DND-41 (cell line): ENCODE measurements at regions not wholly inside any gene's neighbourhood (a gene's known extent, or its start where the extent isn't known, plus 50 kb on each side); places are given as distances from the start of the nearest gene placed in this dataset.

Experiments used
- ATAC-seq: fragments of 200-7000 bp; cut with Tn5 transposase; 3 replicates; pipeline ENCODE4 v1.9.1; 2021; ENCODE audit warnings: low read depth; ENCODE audit not compliant: insufficient read depth
- DNase-seq: peaks from one replicate; pipeline ENCODE4 v3.0.0-alpha.2; 2020
- H2AFZ ChIP-seq: 2 replicates; pipeline ENCODE4 v1.6.0; 2012; ENCODE audit warnings: low read depth, low read length
- H3K27ac ChIP-seq: 2 replicates; pipeline ENCODE4 v1.5.1; 2012; ENCODE audit warnings: low read length, inconsistent platforms
- H3K27me3 ChIP-seq: fragments of 200-600 bp; sonication (generic); 2 replicates; pipeline ENCODE4 v1.6.0; 2012; ENCODE audit warnings: low read length, mild to moderate bottlenecking, inconsistent platforms; ENCODE audit not compliant: insufficient read depth, poor library complexity
- H3K36me3 ChIP-seq: 2 replicates; pipeline ENCODE4 v1.5.1; 2012; ENCODE audit warnings: low read length, inconsistent platforms; ENCODE audit not compliant: insufficient read depth
- H3K4me1 ChIP-seq: 2 replicates; pipeline ENCODE4 v1.5.1; 2012; ENCODE audit warnings: mild to moderate bottlenecking, low read length; ENCODE audit not compliant: insufficient read depth
- H3K4me2 ChIP-seq: 2 replicates; pipeline ENCODE4 v1.6.0; 2012; ENCODE audit warnings: mild to moderate bottlenecking, moderate library complexity, low read length, inconsistent platforms; ENCODE audit not compliant: insufficient read depth
- H3K4me3 ChIP-seq, 2 experiments: fragments of 200-600 bp in 1 of 2; shearing (Covaris generic) in 1 of 2; 2 replicates each; pipeline ENCODE4 v1.5.1; 2012 to 2016; ENCODE audit warnings: inconsistent platforms in 2 of 2, low read length in 2 of 2, mild to moderate bottlenecking in 2 of 2, low read depth in 1 of 2, moderate library complexity in 1 of 2
- H3K79me2 ChIP-seq: 2 replicates; pipeline ENCODE4 v1.6.0; 2012; ENCODE audit warnings: low read length, inconsistent platforms; ENCODE audit not compliant: insufficient read depth
- H3K9ac ChIP-seq: 2 replicates; pipeline ENCODE4 v1.6.0; 2012; ENCODE audit warnings: low read depth, mild to moderate bottlenecking, inconsistent platforms, low read length, moderate library complexity
- H3K9me3 ChIP-seq: 2 replicates; pipeline ENCODE4 v1.5.1; 2012; ENCODE audit warnings: low read length, moderate library complexity, mild to moderate bottlenecking, inconsistent platforms; ENCODE audit not compliant: insufficient read depth, severe bottlenecking
- H4K20me1 ChIP-seq: 2 replicates; pipeline ENCODE4 v1.6.0; 2012; ENCODE audit warnings: low read length; ENCODE audit not compliant: insufficient read depth
- EZH2 ChIP-seq: IDR thresholded peaks from 3 replicates; pipeline ENCODE4 v1.6.1; 2012; ENCODE audit warnings: borderline replicate concordance, low read depth, mild to moderate bottlenecking, moderate library complexity, low read length, inconsistent platforms; ENCODE audit not compliant: severe bottlenecking
- TF ChIP-seq, protein P1 (sequence below): IDR thresholded peaks from 2 replicates; pipeline ENCODE4 v1.5.1; 2012; ENCODE audit warnings: borderline replicate concordance, low read length, moderate library complexity, mild to moderate bottlenecking; ENCODE audit not compliant: poor library complexity, severe bottlenecking; ENCODE audit errors: extremely low read depth

DNA sequence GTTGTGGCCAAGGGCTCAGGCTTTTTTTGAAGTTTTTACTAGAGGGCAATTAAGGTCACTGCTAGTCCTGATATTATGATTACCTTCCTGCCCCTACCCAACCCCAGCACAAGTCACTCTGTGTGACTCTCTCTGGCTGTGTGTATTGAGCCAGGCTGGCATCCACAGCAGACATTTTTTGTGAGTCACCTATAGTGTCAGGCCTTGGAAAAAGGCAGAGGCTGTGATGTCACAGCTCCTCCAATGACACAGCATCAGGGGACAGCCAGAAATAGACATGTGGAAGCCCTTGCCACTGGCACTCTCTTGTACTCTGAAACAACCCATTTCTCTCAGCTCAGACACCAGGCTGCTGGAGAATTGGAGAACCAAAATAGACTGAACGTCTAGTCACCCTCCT lies 145.4 kb downstream of the NMUR2 start:
- Histone ChIP-seq H3K4me3 (no peak overlapping the region), H2AFZ (no peak overlapping the region), H3K9ac (no peak overlapping the region), H3K36me3 (no peaks in the 10 kb centered on the region), H3K27ac (no peak overlapping the region), H3K9me3 (no peaks in the 10 kb centered on the region), H3K27me3 (no peaks in the 10 kb centered on the region), H3K4me1 (no peaks in the 10 kb centered on the region), H3K4me2 (no peak overlapping the region), H4K20me1 (no peaks in the 10 kb centered on the region), H3K79me2 (no peaks in the 10 kb centered on the region)
- no peak for DNase-seq
- ATAC-seq, result no peak
- no peak for TF ChIP-seq EZH2
- TF ChIP-seq, protein P1, sequence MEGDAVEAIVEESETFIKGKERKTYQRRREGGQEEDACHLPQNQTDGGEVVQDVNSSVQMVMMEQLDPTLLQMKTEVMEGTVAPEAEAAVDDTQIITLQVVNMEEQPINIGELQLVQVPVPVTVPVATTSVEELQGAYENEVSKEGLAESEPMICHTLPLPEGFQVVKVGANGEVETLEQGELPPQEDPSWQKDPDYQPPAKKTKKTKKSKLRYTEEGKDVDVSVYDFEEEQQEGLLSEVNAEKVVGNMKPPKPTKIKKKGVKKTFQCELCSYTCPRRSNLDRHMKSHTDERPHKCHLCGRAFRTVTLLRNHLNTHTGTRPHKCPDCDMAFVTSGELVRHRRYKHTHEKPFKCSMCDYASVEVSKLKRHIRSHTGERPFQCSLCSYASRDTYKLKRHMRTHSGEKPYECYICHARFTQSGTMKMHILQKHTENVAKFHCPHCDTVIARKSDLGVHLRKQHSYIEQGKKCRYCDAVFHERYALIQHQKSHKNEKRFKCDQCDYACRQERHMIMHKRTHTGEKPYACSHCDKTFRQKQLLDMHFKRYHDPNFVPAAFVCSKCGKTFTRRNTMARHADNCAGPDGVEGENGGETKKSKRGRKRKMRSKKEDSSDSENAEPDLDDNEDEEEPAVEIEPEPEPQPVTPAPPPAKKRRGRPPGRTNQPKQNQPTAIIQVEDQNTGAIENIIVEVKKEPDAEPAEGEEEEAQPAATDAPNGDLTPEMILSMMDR, result no peak

GRCh38 chr5:152256580-152256979 lies 148.5 kb downstream of the NMUR2 start:
- Histone ChIP-seq H3K79me2 (no peaks in the 10 kb centered on the region), H2AFZ (no peak overlapping the region), H3K27ac (no peak overlapping the region), H4K20me1 (no peaks in the 10 kb centered on the region), H3K27me3 (no peaks in the 10 kb centered on the region), H3K9me3 (no peaks in the 10 kb centered on the region), H3K4me3 (no peak overlapping the region), H3K36me3 (no peaks in the 10 kb centered on the region), H3K9ac (no peak overlapping the region), H3K4me1 (no peaks in the 10 kb centered on the region), H3K4me2 (no peak overlapping the region)
- DNase-seq (no peak), ATAC-seq (no peak)
- TF ChIP-seq EZH2, result no peak
- TF ChIP-seq, protein P1, result no peak

- Histone ChIP-seq H3K27ac (no peak overlapping the region), H3K4me3 (no peak overlapping the region), H3K4me2 (no peak overlapping the region), H3K27me3 (no peaks in the 10 kb centered on the region), H3K9me3 (no peaks in the 10 kb centered on the region), H3K36me3 (no peaks in the 10 kb centered on the region), H3K9ac (no peak overlapping the region), H3K79me2 (no peaks in the 10 kb centered on the region), H3K4me1 (no peaks in the 10 kb centered on the region), H4K20me1 (no peaks in the 10 kb centered on the region), H2AFZ (no peak overlapping the region)
- no peak for DNase-seq
- ATAC-seq, result no peak
- TF ChIP-seq, protein P1, result no peak
- no peak for TF ChIP-seq EZH2
Measured at GRCh38 chr5:152255411-152255810, 149.7 kb downstream of the NMUR2 start.

DNA sequence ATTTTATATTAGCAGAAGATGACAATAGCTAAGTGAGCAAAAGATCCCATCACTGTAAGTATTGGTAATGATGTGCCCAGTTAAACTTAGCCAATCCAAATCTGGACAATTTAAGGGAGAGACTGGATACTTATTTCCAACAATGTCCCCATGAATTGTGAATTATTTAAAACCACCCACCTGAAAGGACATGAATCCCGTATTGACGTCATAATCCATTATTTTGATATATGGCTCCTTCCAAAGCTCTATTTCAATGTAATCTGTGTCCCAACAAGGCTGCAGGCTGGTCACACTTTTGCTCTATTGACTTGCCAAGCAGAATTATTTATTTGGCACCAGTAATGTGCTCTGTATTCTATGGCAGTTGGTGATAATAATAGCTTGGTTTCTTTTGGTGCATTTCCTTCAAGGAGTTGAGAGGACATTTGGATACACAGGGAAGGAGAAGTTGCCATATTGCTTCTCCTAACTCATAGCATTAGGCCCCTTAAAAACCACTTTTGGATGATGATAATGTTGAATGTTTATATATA lies 157.2 kb downstream of the NMUR2 start:
- Histone ChIP-seq H2AFZ (no peak overlapping the region), H3K9ac (no peak overlapping the region), H4K20me1 (no peaks in the 10 kb centered on the region), H3K4me3 (no peak overlapping the region), H3K4me2 (no peak overlapping the region), H3K9me3 (no peaks in the 10 kb centered on the region), H3K79me2 (no peaks in the 10 kb centered on the region), H3K27ac (no peak overlapping the region), H3K4me1 (no peaks in the 10 kb centered on the region), H3K36me3 (no peaks in the 10 kb centered on the region), H3K27me3 (no peaks in the 10 kb centered on the region)
- TF ChIP-seq, protein P1, result no peak
- DNase-seq (no peak), ATAC-seq (no peak)
